Psoas muscle (tissue), 7 donors: ENCODE measurements at regions not wholly inside any gene's neighbourhood (a gene's known extent, or its start where the extent isn't known, plus 50 kb on each side); places are given as distances from the start of the nearest gene placed in this dataset.
A peak's percentile ranks its signal among the peaks of the same experiment; 100 is the strongest.

Source experiments
- ATAC-seq, 4 donors: fragments of 200-7000 bp; cut with Tn5 transposase; one replicate each; pipeline ENCODE4 v1.9.1; 2020; ENCODE audit warnings: moderate library complexity in 3 of 4, mild to moderate bottlenecking in 2 of 4
- DNase-seq, 2 donors: peaks; one replicate each; pipeline ENCODE4 v3.0.0-alpha.2; 2020
- H3K27ac ChIP-seq: fragments of 200-600 bp; one replicate; pipeline ENCODE4 v1.8.0; 2022
- H3K27me3 ChIP-seq, 3 donors: fragments of 200-600 bp in 1 of 3; one replicate each; pipeline versions ENCODE4 v1.6.1 to v1.8.0; 2013 to 2022; ENCODE audit warnings: low read length in 2 of 3, mild to moderate bottlenecking in 2 of 3, moderate library complexity in 1 of 3; ENCODE audit not compliant: insufficient read depth in 3 of 3
- H3K36me3 ChIP-seq, 2 donors: fragments of 200-600 bp in 1 of 2; one replicate each; pipeline versions ENCODE4 v1.6.1 to v1.8.0; 2013 to 2022; ENCODE audit warnings: low read depth in 1 of 2, mild to moderate bottlenecking in 1 of 2, moderate library complexity in 1 of 2; ENCODE audit not compliant: insufficient read depth in 1 of 2
- H3K4me1 ChIP-seq: fragments of 200-600 bp; one replicate; pipeline ENCODE4 v1.8.0; 2022
- H3K4me3 ChIP-seq: fragments of 200-600 bp; one replicate; pipeline ENCODE4 v1.8.0; 2022; ENCODE audit warnings: mild to moderate bottlenecking
- H3K9me3 ChIP-seq: fragments of 200-600 bp; one replicate; pipeline ENCODE4 v1.8.0; 2022
- CTCF ChIP-seq: fragments of 200-600 bp; IDR thresholded peaks from one replicate; pipeline ENCODE4 v1.8.0; 2022; ENCODE audit warnings: antibody characterized with exemption
- WGBS, 3 donors: extraction: QIAGEN DNeasy Blood & Tissue Kit; methylation state at CpG; one replicate each; pipeline versions ENCODE4 v1.1.6 to v1.1.7; 2013; 5-methylcytosine and 5-hydroxymethylcytosine counted together
- intact Hi-C, 2 donors: fragments of 100-400 bp; cut with DNase I; formaldehyde crosslinking; loops; one replicate each; pipeline versions ENCODE4 v1.11.0 to v1.14.2; 2022
- donor health status: healthy with polysubstance abuse.
- donor health status: DM: no; HTN: no; CAD: no; lungs with moderate emphysema.
- donor health status: Bipolar disorder and iron deficiency.
- donor health status: healthy.
- donor health status: DM: yes; HTN: yes; CAD: no.
- donor health status: DM: no; HTN: no; CAD: no.
- donor health status: DM: yes; HTN: yes; CAD: no.

GRCh38 chr15:88321271-88321670 lies 64.7 kb upstream of the NTRK3 start:
- no peak overlapping the region for H3K27ac ChIP-seq
- H3K4me3 ChIP-seq: no peak overlapping the region
- H3K27me3 ChIP-seq: no peaks in the 10 kb centered on the region
- no peaks in the 10 kb centered on the region for H3K36me3 ChIP-seq
- WGBS, 3 donors: 17 to 31% (median 22%) methylated on average over 3 of the region's 3 CpGs
- no peak for TF ChIP-seq CTCF
- ATAC-seq (no peak), DNase-seq (no peak)
- intact Hi-C loops: no loop called here
- H3K4me1 ChIP-seq: no peaks in the 10 kb centered on the region
- no peaks in the 10 kb centered on the region for H3K9me3 ChIP-seq

GRCh38 chr15:88316586-88316985 lies 60.0 kb upstream of the NTRK3 start:
- WGBS, 3 donors: 86 to 90% (median 86%) methylated on average over 3 of the region's 3 CpGs
- ATAC-seq (no peak), DNase-seq (no peak)
- Histone ChIP-seq H3K27me3 (no peaks in the 10 kb centered on the region), H3K27ac (no peak overlapping the region), H3K4me3 (no peak overlapping the region), H3K36me3 (no peaks in the 10 kb centered on the region), H3K4me1 (no peaks in the 10 kb centered on the region), H3K9me3 (no peaks in the 10 kb centered on the region)
- TF ChIP-seq CTCF: no peak
- intact Hi-C loops: no loop called here

GRCh38 chr15:88315221-88315878 lies 58.8 kb upstream of the NTRK3 start:
- no peak overlapping the region for H3K4me3 ChIP-seq
- no peaks in the 10 kb centered on the region for H3K36me3 ChIP-seq
- ATAC-seq (peak; percentile 89 to 97 (median 94)), DNase-seq (no peak)
- no peaks in the 10 kb centered on the region for H3K9me3 ChIP-seq
- peak overlapping the region; percentile 47 for H3K27ac ChIP-seq
- intact Hi-C loops: no loop called here
- H3K4me1 ChIP-seq: no peaks in the 10 kb centered on the region
- no peaks in the 10 kb centered on the region for H3K27me3 ChIP-seq
- WGBS, 3 donors: 14 to 29% (median 22%) methylated on average over 1 of the region's 1 CpG
- no peak for TF ChIP-seq CTCF

- DNase-seq (no peak), ATAC-seq (no peak)
- no peaks in the 10 kb centered on the region for H3K4me1 ChIP-seq
- intact Hi-C loops: no loop called here
- no peak overlapping the region for H3K4me3 ChIP-seq
- WGBS, 3 donors: 72 to 83% (median 75%) methylated on average over 7 of the region's 7 CpGs
- no peak for TF ChIP-seq CTCF
- no peak overlapping the region for H3K27ac ChIP-seq
- H3K27me3 ChIP-seq: no peaks in the 10 kb centered on the region
- no peaks in the 10 kb centered on the region for H3K9me3 ChIP-seq
- no peaks in the 10 kb centered on the region for H3K36me3 ChIP-seq
These were observed 56.5 kb upstream of the NTRK3 start for GRCh38 chr15:88312941-88313579.
